Lower leg skin (tissue), 3 donors: ENCODE measurements at regions not wholly inside any gene's neighbourhood (a gene's known extent, or its start where the extent isn't known, plus 50 kb on each side); places are given as distances from the start of the nearest gene placed in this dataset.

Experiments used
- POLR2A ChIP-seq, 2 donors: fragments of 450-650 bp; IDR thresholded peaks; one replicate each; pipeline ENCODE4 v1.6.1; 2016 to 2017; ENCODE audit warnings: antibody characterized with exemption in 2 of 2, mild to moderate bottlenecking in 1 of 2, moderate library complexity in 1 of 2
- TF ChIP-seq, protein P1 (sequence below), 3 donors: fragments of 450-650 bp; IDR thresholded peaks; one replicate each; pipeline ENCODE4 v1.5.1; 2016; ENCODE audit warnings: antibody characterized with exemption in 3 of 3, mild to moderate bottlenecking in 3 of 3, moderate library complexity in 2 of 3

DNA sequence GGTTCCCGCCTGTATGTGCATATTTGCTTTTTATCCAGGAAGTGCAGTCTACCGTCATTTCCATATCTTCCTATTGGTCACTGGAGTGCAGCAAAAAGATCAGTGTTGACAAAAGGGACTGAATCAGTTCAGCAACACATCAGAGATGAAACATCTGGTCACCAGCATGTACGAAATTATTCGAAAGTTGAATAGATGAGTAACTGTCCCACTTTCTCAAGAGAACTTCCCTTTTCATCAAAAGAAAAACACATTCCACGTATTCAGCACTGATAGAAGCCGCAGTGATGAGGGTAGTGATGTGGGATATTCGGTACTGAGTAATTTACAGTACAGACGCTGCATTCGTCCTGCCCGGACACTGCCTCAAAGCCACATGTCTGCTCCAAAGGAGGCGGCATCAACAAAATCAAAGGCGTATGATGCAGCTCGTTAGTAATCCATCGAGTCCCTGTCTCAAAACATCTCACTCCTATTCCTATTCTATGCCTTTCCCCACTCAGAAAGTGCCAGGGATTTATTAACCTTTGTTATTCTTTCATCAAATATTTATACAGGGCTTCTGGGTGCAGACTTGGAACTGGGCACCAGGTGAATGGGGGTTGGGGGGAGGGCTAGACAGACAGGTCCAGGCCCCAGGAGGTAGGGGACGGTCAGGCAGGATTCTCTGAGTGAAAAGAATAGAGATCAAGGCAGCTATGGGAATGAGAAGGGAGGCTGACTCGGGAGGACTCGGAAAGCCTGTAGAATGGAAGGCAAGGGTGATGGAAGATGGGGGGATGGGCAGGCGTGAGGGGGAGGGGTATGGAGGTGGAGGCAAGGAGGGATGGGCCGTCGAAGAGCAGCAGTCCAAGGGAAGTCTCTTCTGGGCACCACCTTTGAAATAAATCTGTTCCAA lies 79.5 kb upstream of the SLC45A1 start:
- TF ChIP-seq, protein P1, sequence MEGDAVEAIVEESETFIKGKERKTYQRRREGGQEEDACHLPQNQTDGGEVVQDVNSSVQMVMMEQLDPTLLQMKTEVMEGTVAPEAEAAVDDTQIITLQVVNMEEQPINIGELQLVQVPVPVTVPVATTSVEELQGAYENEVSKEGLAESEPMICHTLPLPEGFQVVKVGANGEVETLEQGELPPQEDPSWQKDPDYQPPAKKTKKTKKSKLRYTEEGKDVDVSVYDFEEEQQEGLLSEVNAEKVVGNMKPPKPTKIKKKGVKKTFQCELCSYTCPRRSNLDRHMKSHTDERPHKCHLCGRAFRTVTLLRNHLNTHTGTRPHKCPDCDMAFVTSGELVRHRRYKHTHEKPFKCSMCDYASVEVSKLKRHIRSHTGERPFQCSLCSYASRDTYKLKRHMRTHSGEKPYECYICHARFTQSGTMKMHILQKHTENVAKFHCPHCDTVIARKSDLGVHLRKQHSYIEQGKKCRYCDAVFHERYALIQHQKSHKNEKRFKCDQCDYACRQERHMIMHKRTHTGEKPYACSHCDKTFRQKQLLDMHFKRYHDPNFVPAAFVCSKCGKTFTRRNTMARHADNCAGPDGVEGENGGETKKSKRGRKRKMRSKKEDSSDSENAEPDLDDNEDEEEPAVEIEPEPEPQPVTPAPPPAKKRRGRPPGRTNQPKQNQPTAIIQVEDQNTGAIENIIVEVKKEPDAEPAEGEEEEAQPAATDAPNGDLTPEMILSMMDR (IDR thresholded peaks at IDR 0.05): no peak
- no peak for TF ChIP-seq POLR2A (IDR thresholded peaks at IDR 0.05)
